Keratinocyte (primary cell): ENCODE measurements at regions not wholly inside any gene's neighbourhood (a gene's known extent, or its start where the extent isn't known, plus 50 kb on each side); places are given as distances from the start of the nearest gene placed in this dataset.

Source experiments
- DNase-seq: peaks from one replicate; pipeline ENCODE4 v3.0.0-alpha.2; 2011; ENCODE audit warnings: low read depth, missing footprints, low spot score
- FAIRE-seq: peaks from 2 replicates; lab custom pipeline; 2011; peaks lifted over from hg19 to GRCh38; lab: Jason Lieb, UNC
- H2AFZ ChIP-seq: 2 replicates; pipeline ENCODE4 v1.6.0; 2012; ENCODE audit warnings: low read length, control low read depth, inconsistent platforms; ENCODE audit not compliant: control insufficient read depth
- H3K27ac ChIP-seq: 2 replicates; pipeline ENCODE4 v1.5.1; 2011; ENCODE audit warnings: low read length; ENCODE audit not compliant: control insufficient read depth, insufficient read depth
- H3K27me3 ChIP-seq: 3 replicates; pipeline ENCODE4 v1.6.0; 2011; ENCODE audit warnings: low read length; ENCODE audit not compliant: control insufficient read depth, insufficient read depth; ENCODE audit errors: extremely low read depth
- H3K36me3 ChIP-seq, 2 experiments: 2 replicates in 1 of 2; 3 replicates in 1 of 2; pipeline ENCODE4 v1.5.1; 2011; ENCODE audit warnings: low read length in 2 of 2, mild to moderate bottlenecking in 1 of 2; ENCODE audit not compliant: control insufficient read depth in 2 of 2, insufficient read depth in 2 of 2; ENCODE audit errors: extremely low read depth in 1 of 2
- H3K4me1 ChIP-seq: 3 replicates; pipeline ENCODE4 v1.5.1; 2011; ENCODE audit warnings: low read length; ENCODE audit not compliant: control insufficient read depth, insufficient read depth; ENCODE audit errors: extremely low read depth
- H3K4me2 ChIP-seq: 3 replicates; pipeline ENCODE4 v1.6.0; 2011; ENCODE audit warnings: low read depth, low read length; ENCODE audit not compliant: control insufficient read depth, insufficient read depth; ENCODE audit errors: extremely low read depth
- H3K4me3 ChIP-seq, 3 experiments: fragments of 200-600 bp in 1 of 3; sonication (generic) in 1 of 3; 2 replicates in 2 of 3; 3 replicates in 1 of 3; pipeline ENCODE4 v1.5.1; 2011 to 2016; ENCODE audit warnings: low read length in 3 of 3, mild to moderate bottlenecking in 3 of 3, control low read depth in 2 of 3, inconsistent platforms in 1 of 3, low read depth in 1 of 3, mixed read lengths in 1 of 3, mixed run types in 1 of 3, moderate library complexity in 1 of 3; ENCODE audit not compliant: control insufficient read depth in 2 of 3, insufficient read depth in 2 of 3; ENCODE audit errors: extremely low read depth in 1 of 3
- H3K79me2 ChIP-seq: 2 replicates; pipeline ENCODE4 v1.6.0; 2012; ENCODE audit warnings: low read length; ENCODE audit not compliant: control insufficient read depth, insufficient read depth
- H3K9ac ChIP-seq: 3 replicates; pipeline ENCODE4 v1.6.0; 2011; ENCODE audit warnings: low read length; ENCODE audit not compliant: control insufficient read depth, insufficient read depth; ENCODE audit errors: extremely low read depth
- H3K9me1 ChIP-seq: 3 replicates; pipeline ENCODE4 v1.6.0; 2011; ENCODE audit warnings: low read length; ENCODE audit not compliant: control insufficient read depth, insufficient read depth; ENCODE audit errors: extremely low read depth
- H3K9me3 ChIP-seq: 2 replicates; pipeline ENCODE4 v1.5.1; 2012; ENCODE audit warnings: low read depth, low read length; ENCODE audit not compliant: control insufficient read depth
- H4K20me1 ChIP-seq: 3 replicates; pipeline ENCODE4 v1.6.0; 2011; ENCODE audit warnings: low read length; ENCODE audit not compliant: control insufficient read depth, insufficient read depth; ENCODE audit errors: extremely low read depth
- CTCF ChIP-seq, 3 experiments: IDR thresholded peaks in 1 of 3; conservative IDR thresholded peaks in 1 of 3; optimal IDR thresholded peaks in 1 of 3; 2 replicates in 2 of 3; 3 replicates in 1 of 3; pipeline versions ENCODE3 to v1.5.1; 2011; ENCODE audit warnings: low read length in 3 of 3, mild to moderate bottlenecking in 3 of 3, moderate library complexity in 2 of 3, control low read depth in 1 of 3, inconsistent platforms in 1 of 3; ENCODE audit not compliant: insufficient read depth in 2 of 3; ENCODE audit errors: extremely low read depth in 1 of 3
- EZH2 ChIP-seq: IDR thresholded peaks from one replicate; pipeline ENCODE4 v1.6.1; 2012; ENCODE audit warnings: inconsistent platforms, mild to moderate bottlenecking, low read length, moderate library complexity
- dilution Hi-C: fragments of 300-500 bp; cut with MboI; formaldehyde crosslinking; loops from one replicate; pipeline ENCODE4 v1.7.0; 2020; ENCODE audit warnings: low sequenced_read_pairs; ENCODE audit not compliant: extremely low pct_ligation_motif_present

GRCh38 chr3:139111392-139112229, 66.9 kb upstream of the PRR23C start:
- DNase-seq (no peak), FAIRE-seq (peak; percentile 69)
- Histone ChIP-seq H3K27me3 (peaks cover 7% of the 10 kb centered on the region), H3K79me2 (no peaks in the 10 kb centered on the region), H3K4me2 (no peak overlapping the region), H3K9me1 (no peaks in the 10 kb centered on the region), H4K20me1 (no peaks in the 10 kb centered on the region), H3K27ac (no peak overlapping the region), H3K4me3 (no peak overlapping the region), H3K36me3 (no peaks in the 10 kb centered on the region), H3K9me3 (no peaks in the 10 kb centered on the region), H3K9ac (no peak overlapping the region), H2AFZ (no peak overlapping the region), H3K4me1 (no peaks in the 10 kb centered on the region)
- dilution Hi-C loops: loop anchor here (10.0 to 25.0 kb wide), 2 partner anchors 53 to 201 kb away; no protein-coding TSS in a partner anchor
- no peak for TF ChIP-seq EZH2
- TF ChIP-seq CTCF (optimal IDR thresholded peaks at IDR 0.05 in 1 of 3, IDR thresholded peaks at IDR 0.05 in 1 of 3, conservative IDR thresholded peaks at IDR 0.05 in 1 of 3; ENCODE audit: extremely low read depth in 1 of 3, insufficient read depth in 2 of 3, low read length in 3 of 3): peak; percentile 86 to 88 (median 87)

DNA sequence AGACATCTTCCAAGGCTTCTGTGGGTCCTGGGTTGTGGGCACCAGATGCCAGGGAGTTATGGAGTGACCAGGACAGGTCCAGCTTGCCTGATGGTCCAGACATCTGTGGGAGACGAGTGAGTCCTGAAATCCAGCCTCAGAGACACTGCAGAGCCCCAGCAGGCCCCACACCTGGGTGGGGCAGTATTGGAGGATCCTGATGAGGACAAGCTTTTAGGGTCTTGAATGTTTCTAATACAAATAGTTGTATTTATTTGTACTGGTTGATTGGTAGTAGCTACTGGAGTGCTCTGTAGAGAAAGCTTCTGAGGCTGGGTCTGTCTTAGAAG, 67.5 kb upstream of the PRR23C start:
- H3K4me2 ChIP-seq: no peak overlapping the region

More for the DNA sequence above, 67.5 kb upstream of the PRR23C start:
- DNase-seq (no peak), FAIRE-seq (no peak)
- dilution Hi-C loops: loop anchor here (10.0 to 25.0 kb wide), 2 partner anchors 53 to 200 kb away; no protein-coding TSS in a partner anchor
- Histone ChIP-seq H3K79me2 (no peaks in the 10 kb centered on the region), H3K9me3 (no peaks in the 10 kb centered on the region), H3K27ac (no peak overlapping the region), H3K27me3 (peaks cover 7% of the 10 kb centered on the region), H3K9ac (no peak overlapping the region), H3K9me1 (no peaks in the 10 kb centered on the region), H3K4me3 (no peak overlapping the region), H4K20me1 (no peaks in the 10 kb centered on the region), H2AFZ (no peak overlapping the region), H3K4me1 (no peaks in the 10 kb centered on the region), H3K36me3 (no peaks in the 10 kb centered on the region)
- no peak for TF ChIP-seq EZH2
- no peak for TF ChIP-seq CTCF (optimal IDR thresholded peaks at IDR 0.05 in 1 of 3, IDR thresholded peaks at IDR 0.05 in 1 of 3, conservative IDR thresholded peaks at IDR 0.05 in 1 of 3; ENCODE audit: extremely low read depth in 1 of 3, insufficient read depth in 2 of 3, low read length in 3 of 3)
